Eye (tissue), 1 donor: ENCODE measurements at regions not wholly inside any gene's neighbourhood (a gene's known extent, or its start where the extent isn't known, plus 50 kb on each side); places are given as distances from the start of the nearest gene placed in this dataset.
"Not testable (repeated sequence)": the region's sequence is repeated elsewhere in the genome, so short reads cannot be mapped to it uniquely, and the experiment has no call there.

Source experiments
- DNase-seq: peaks from one replicate; pipeline ENCODE4 v3.0.0-alpha.2; 2015

- DNase-seq = no peak
These were observed 485.8 kb upstream of the PTCHD4 start for GRCh38 chr6:48596830-48597229.

- DNase-seq = not testable (repeated sequence)
These were observed 480.2 kb upstream of the PTCHD4 start for GRCh38 chr6:48591158-48591557.

GRCh38 chr6:48584846-48585245 lies 473.8 kb upstream of the PTCHD4 start:
- no peak for DNase-seq

GRCh38 chr6:48570656-48571055 lies 459.7 kb upstream of the PTCHD4 start:
- DNase-seq = no peak

- DNase-seq = no peak
These were observed 457.9 kb upstream of the PTCHD4 start for GRCh38 chr6:48568856-48569255.

- DNase-seq = no peak
These were observed 456.0 kb upstream of the PTCHD4 start for GRCh38 chr6:48567016-48567415.

GRCh38 chr6:48564036-48564820 lies 453.2 kb upstream of the PTCHD4 start:
- DNase-seq = no peak

GRCh38 chr6:48563433-48563832 lies 452.4 kb upstream of the PTCHD4 start:
- no peak for DNase-seq

- no peak for DNase-seq
These were observed 449.4 kb upstream of the PTCHD4 start for GRCh38 chr6:48560408-48560807.

GRCh38 chr6:48553467-48554189 lies 442.6 kb upstream of the PTCHD4 start:
- DNase-seq = no peak

GRCh38 chr6:48552905-48553304 lies 441.9 kb upstream of the PTCHD4 start:
- no peak for DNase-seq

- DNase-seq = no peak
These were observed 439.6 kb upstream of the PTCHD4 start for GRCh38 chr6:48550603-48551002.

- DNase-seq = no peak
These were observed 431.2 kb upstream of the PTCHD4 start for GRCh38 chr6:48542191-48542590.

- DNase-seq = no peak
These were observed 430.7 kb upstream of the PTCHD4 start for GRCh38 chr6:48541649-48542048.

GRCh38 chr6:48535582-48536009 lies 424.6 kb upstream of the PTCHD4 start:
- no peak for DNase-seq

GRCh38 chr6:48530978-48531377 lies 420.0 kb upstream of the PTCHD4 start:
- not testable (repeated sequence) for DNase-seq

GRCh38 chr6:48525849-48526248 lies 414.9 kb upstream of the PTCHD4 start:
- DNase-seq = no peak

GRCh38 chr6:48520951-48521350 lies 410.0 kb upstream of the PTCHD4 start:
- no peak for DNase-seq

GRCh38 chr6:48512390-48512789 lies 401.4 kb upstream of the PTCHD4 start:
- DNase-seq = no peak

GRCh38 chr6:48511378-48511777 lies 400.4 kb upstream of the PTCHD4 start:
- DNase-seq = no peak

- no peak for DNase-seq
These were observed 394.6 kb upstream of the PTCHD4 start for GRCh38 chr6:48505621-48506020.

GRCh38 chr6:48493432-48493831 lies 382.4 kb upstream of the PTCHD4 start:
- not testable (repeated sequence) for DNase-seq

GRCh38 chr6:48490658-48491057 lies 379.7 kb upstream of the PTCHD4 start:
- DNase-seq = no peak

GRCh38 chr6:48486876-48487275 lies 375.9 kb upstream of the PTCHD4 start:
- DNase-seq = no peak
